Activated CD4-positive, alpha-beta T cell treated with anti-CD3 and anti-CD28 coated beads, Interleukin-10, Interleukin-2, amounts not matched to agents 100 ng/mL and 50 ng/mL, durations not matched to agents 16 hours and 8 hours (primary cell): ENCODE measurements at regions not wholly inside any gene's neighbourhood (a gene's known extent, or its start where the extent isn't known, plus 50 kb on each side); places are given as distances from the start of the nearest gene placed in this dataset.

Experiments used
- DNase-seq: peaks from one replicate; pipeline ENCODE4 v3.0.0-alpha.2; 2020

GRCh38 chr16:86396422-86396821 is 113.9 kb upstream of the FOXF1 start:
- no peak for DNase-seq

- DNase-seq, result no peak
Measured at GRCh38 chr16:86396901-86397311, 113.4 kb upstream of the FOXF1 start.

- no peak for DNase-seq
Measured at GRCh38 chr16:86398201-86398600, 112.1 kb upstream of the FOXF1 start.

- DNase-seq, result no peak
Measured at GRCh38 chr16:86398622-86399021, 111.7 kb upstream of the FOXF1 start.

- no peak for DNase-seq
Measured at GRCh38 chr16:86401126-86401525, 109.2 kb upstream of the FOXF1 start.

- no peak for DNase-seq
Measured at GRCh38 chr16:86403085-86403484, 107.2 kb upstream of the FOXF1 start.

DNA sequence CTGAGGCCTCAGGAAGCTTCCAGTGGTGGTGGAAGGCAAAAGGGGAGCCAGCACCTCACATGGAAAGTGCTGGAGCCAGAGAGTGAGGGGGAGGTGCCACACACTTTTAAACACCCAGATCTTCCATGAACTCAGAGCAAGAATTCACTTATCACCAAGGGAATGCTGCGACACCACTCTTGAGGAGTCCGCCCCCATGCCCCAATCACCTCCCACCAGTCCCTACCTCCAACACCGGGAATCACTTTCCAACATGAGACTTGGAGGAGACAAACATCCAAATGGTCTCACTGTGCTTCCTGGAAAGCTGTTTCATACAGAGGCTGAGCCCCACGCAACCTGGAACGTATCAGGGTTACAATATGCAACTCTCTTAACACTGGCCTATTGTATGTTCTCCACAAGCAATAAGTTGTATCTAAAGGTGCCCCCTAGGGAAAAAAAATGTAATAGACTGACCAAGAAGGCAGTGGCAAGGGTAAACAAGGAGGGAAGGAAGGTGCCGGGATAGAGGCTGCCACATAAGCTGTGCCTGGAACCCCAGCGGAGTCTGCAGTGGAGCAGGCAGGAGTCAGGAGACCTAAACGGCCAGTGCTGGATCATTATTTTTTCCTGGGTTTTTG is 106.7 kb upstream of the FOXF1 start:
- no peak for DNase-seq

DNA sequence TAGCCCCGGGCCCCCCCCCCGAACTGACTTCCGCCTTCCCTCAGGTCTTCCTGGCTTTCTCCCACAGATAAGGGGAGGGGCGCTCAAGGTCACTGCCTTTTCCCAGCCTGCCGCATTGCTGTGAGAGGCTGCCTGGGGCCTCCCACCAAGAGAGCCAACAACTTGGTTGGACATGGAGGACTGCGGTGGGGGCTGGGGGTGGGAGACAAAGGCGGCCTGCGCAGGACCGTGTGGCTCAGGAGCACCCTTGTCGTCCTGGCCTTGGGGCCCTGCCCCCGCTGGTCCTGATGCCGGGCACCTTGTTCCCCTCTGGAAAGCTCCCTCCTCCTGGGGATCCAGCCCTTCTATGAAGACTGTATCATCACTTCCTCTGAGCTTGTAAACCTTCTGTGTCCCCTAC is 105.6 kb upstream of the FOXF1 start:
- DNase-seq, result no peak

DNA sequence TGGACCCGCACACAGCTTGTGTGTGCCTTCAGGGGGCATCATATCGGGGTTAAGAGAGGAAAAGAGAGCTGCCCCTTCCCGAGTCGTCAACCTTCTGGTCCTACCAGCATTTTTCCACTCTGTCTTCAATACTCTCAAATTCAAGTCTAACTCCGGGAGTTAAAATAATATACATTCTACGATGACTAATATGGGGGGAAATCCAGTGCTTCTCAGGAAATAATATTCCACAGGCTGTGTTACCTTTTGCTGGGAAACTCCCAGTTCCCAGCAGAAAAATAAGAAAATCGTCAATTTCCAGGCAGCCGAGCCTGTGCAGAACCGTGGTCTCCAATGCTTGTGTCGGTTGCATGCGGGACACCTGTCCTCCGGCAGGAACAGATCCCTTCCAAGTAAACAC is 105.0 kb upstream of the FOXF1 start:
- no peak for DNase-seq

DNA sequence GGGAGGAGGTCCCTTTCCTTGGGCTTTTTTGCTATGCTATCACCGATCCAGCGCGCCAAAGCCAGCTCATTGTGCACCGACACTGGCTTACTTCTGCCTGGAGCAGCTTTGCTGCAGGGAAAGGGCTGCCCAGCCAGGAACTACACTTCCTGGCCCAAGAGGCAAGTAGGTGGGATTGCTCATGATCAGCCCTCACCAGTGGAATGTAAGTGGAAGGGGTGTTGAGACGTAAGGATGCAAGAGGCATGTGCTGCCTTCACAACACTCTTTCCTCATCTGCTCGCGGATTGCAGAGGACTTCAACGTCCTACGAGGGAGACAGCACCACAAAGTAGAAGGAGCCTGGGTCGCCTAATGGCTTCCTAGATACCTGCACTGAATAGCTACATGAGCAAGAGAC is 104.3 kb upstream of the FOXF1 start:
- no peak for DNase-seq

DNA sequence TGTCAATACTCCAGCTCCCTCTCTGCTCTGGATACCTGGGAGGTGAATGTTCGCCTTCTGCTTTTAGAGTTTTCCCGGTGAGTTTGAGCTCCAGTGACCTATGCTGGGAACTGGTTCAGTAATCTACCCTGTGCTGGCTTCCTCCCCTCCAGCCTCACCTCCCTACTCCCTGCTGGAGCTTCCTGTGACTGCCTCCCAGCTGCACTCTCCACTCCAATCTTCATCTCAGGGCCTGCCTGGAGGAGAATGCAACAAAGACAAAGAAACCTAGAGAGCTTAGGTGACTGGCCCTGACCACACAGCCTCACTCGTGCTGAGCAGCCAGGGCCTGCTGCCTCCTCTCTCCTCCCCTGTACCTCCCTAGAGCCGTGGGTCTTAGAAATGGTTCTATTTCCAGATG is 101.6 kb upstream of the FOXF1 start:
- DNase-seq, result no peak

- DNase-seq, result no peak
Measured at GRCh38 chr16:86410081-86410480, 100.2 kb upstream of the FOXF1 start.

- DNase-seq, result no peak
Measured at GRCh38 chr16:86410529-86410928, 99.8 kb upstream of the FOXF1 start.

DNA sequence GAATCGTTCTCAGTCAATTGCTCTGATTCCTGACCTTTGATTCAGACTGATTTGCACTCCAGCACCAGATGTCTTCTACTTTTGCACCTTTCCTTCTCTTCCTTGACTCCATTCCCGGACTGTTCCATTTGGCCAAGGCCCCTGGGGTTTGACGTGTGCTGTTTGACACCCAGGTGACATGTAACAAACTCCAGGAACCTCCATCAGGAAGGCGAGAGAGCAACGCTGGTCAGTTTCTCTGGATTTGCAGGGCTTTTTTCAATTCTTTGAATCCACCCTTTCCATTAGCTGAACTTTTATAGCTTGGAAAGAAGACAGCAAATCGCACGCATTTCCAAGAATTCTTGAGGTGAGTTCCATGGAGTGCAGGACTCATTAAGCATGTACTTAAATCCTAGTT is 98.4 kb upstream of the FOXF1 start:
- DNase-seq, result no peak

DNA sequence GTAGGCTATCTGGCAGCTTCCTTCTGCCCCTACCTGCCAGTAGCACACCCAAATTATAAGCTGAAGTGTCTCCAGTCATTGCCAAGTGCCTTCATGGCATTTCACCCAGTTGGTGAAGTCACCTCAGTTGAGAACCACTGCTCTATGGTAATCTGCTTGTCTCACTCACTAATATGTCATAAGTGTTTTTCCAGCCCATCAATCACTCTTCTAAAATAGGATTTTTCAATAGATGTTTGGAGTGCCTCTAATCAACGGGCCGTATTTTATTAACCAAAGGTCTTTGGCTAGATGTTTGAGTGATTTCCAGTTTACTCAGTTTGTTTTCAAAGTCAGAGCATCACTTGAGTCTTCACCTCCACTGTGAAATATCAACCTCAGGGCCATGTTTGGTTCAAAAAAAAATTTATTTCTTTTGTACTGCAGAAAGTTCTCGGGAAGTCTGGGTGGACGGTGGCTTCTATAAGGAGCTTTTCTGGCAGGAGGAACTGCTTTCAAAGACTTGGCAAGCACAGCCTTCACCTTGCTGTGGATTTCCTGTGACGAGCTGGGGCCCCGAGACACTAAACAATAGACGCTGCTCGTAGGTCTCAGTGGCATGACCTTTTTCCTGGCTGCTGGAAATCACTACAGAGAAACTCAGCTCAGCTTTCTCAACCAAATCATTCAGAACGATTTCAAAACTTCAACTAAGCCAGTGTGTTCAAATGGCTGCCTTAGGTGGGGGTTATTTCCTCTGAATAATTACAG is 95.2 kb upstream of the FOXF1 start:
- DNase-seq, result no peak

DNA sequence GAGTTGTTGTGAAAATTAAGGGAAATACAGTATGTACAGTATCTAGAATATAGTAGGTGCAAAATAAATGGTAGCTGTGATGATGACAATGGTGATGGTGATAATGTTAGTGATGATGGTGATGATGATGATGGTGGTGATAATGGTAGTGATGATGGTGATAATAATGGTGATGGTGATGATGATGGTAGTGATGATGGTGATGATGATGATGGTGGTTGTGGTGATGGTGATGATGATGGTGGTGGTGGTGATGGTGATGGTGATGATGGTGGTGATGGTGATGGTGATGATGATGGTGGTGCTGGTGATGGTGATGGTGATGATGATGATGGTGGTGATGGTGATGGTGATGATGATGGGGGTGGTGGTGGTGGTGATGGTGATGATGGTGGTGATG is 91.3 kb upstream of the FOXF1 start:
- no peak for DNase-seq

- no peak for DNase-seq
Measured at GRCh38 chr16:86419518-86419917, 90.8 kb upstream of the FOXF1 start.

DNA sequence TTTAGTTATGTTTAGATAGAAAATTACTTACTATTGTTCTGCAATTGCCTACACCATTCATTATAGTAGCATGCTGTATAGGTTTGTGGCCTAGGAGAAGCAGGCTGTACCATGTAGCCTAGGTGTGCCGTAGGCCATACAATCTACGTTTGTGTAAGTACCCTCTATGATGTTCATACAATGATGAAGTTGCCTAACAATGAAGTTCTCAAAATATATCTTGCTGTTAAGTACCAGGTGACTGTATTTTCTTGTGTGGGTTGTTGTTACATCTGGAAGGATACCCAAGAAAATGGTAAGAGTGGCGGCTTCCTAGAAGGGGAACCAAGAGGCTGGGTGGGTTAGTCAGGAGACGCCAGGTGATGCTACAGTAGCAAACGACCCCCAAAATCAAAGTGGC is 88.3 kb upstream of the FOXF1 start:
- DNase-seq, result no peak

GRCh38 chr16:86424398-86424797 is 85.9 kb upstream of the FOXF1 start:
- DNase-seq, result no peak

DNA sequence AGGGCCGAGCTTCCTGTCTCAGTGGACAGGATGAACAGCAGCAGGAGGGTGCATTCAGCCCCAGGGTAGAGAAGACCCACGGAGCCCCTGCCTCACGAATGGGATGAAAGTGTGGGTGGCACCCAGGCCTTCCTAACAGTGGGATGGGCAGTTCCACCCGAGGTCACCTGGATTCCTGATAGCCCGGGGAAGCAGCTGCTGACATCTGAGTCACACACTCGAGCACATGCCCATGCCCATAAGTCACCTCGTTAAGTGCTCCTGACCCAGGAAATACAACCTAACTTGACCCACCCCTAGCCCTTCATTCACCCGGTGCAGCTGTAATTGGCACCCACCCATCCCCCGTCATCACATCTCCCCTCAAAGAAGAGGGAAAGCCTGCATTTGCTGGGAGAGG is 85.3 kb upstream of the FOXF1 start:
- no peak for DNase-seq

DNA sequence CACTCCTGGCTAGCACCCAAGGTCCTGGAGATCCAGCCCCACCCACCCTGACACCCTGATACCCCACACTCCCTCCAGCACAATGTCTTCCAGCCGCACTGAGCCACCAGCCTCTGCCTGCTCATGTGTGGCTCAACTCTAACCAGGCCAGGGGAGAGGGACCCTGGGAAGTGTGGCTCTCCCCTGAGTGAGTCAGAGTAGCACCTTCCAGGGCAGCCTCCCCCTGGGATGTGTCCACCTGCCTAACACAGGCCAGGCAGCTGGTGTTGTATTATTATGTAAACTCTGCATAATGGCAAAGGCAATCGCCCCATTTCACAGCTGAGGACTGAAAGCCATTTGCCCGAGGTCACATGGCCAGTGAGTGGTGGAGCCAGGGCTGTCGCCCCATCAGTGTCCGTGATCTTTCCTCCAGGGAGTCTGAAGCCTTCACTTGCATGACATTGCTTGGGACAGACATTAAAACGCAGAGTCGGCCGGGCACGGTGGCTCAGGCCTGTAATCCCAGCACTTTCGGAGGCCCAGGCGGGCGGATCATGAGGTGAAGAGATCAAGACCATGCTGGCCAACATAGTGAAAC is 84.2 kb upstream of the FOXF1 start:
- no peak for DNase-seq

- no peak for DNase-seq
Measured at GRCh38 chr16:86427433-86427851, 82.9 kb upstream of the FOXF1 start.

DNA sequence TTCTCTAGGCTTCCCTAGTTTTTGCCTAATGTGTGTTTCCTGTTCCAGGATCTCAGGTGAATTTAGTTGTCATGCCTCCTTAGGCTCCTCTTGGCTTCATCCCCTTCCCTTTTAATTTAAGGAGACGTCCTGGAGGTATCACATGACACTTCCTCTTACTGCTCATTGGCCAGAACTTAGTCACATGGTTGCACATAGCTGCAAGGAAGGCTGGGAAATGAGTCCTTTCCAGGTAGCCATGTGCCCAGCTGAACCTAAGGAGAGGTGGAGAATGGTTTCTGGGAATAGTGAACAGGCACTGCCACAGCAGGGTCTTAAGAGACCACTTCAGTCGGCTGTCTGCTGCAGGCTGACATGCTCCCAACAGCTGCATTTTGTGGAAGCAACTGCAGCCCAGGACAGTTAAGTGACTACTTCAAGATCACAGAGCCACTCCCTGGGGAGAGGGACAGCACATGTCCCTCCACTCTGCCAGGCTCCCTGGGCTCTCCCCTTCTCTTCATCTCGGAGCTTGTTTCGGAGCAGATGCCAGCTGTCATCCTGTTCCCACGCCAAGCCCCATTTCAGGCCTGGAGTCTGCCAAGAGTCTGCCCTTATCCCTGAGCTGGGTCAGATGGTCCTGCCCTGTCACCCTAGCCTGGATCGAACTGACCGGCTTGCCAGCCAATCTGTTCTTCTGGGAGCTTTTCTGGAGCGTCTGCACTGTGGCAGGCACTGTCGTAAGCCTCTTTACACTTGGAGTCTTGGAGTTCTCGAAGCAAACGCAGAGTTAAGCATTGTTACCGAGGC is 81.4 kb upstream of the FOXF1 start:
- DNase-seq, result no peak

- no peak for DNase-seq
Measured at GRCh38 chr16:86429663-86430062, 80.7 kb upstream of the FOXF1 start.
